ENCODE measurements at regions not wholly inside any gene's neighbourhood (a gene's known extent, or its start where the extent isn't known, plus 50 kb on each side); places are given as distances from the start of the nearest gene placed in this dataset.

DNA sequence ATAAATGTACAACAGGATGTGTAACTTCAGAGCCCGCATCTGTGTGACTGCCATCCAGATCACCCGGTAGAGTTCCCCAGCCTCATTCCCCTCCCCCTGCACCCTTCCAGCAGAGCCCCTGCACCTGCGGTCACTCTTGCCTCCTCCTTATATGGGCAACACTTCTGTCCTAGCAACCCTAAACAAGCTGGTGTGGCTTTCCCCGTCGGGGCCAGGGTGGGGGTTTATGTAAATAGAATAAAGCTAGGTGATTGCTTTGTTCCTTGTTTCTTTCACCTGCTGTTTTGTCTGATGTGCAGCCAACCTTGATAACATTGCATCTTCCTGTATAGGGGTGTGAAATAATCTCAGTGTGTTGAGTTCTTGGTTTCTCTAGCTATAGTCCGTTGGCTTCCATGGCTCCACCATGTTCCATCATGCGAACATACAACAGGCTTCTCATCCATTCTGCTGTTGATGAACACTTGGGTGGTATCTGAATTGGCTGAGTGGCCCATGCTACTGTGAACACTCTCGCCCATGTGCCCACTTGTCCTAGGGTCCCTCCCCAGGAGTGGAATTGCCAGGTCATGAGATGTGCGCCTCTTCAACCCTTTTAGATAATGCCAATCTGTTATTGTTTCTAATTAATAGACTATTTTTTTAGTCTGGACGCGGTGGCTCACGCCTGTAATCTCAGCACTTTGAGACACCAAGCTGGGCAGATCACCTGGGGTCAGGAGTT is 102.2 kb downstream of the KIF26A start:
- WGBS, 2 donors, result 79 to 83% methylated on average over 12 of the region's 12 CpGs
- intact Hi-C loops (cut with DNase I), result no loop called here
- Histone ChIP-seq H3K27ac (no peak overlapping the region), H3K4me3 (no peak overlapping the region), H3K4me1 (no peaks in the 10 kb centered on the region), H3K9me3 (peaks cover 0 to 46% (median 9%) of the 10 kb centered on the region in 11 donors), H3K27me3 (peaks cover 0 to 6% (median 0%) of the 10 kb centered on the region in 7 donors), H3K36me3 (no peaks in the 10 kb centered on the region)
- DNase-seq (no peak), ATAC-seq (no peak)
- TF ChIP-seq, protein P1, sequence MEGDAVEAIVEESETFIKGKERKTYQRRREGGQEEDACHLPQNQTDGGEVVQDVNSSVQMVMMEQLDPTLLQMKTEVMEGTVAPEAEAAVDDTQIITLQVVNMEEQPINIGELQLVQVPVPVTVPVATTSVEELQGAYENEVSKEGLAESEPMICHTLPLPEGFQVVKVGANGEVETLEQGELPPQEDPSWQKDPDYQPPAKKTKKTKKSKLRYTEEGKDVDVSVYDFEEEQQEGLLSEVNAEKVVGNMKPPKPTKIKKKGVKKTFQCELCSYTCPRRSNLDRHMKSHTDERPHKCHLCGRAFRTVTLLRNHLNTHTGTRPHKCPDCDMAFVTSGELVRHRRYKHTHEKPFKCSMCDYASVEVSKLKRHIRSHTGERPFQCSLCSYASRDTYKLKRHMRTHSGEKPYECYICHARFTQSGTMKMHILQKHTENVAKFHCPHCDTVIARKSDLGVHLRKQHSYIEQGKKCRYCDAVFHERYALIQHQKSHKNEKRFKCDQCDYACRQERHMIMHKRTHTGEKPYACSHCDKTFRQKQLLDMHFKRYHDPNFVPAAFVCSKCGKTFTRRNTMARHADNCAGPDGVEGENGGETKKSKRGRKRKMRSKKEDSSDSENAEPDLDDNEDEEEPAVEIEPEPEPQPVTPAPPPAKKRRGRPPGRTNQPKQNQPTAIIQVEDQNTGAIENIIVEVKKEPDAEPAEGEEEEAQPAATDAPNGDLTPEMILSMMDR (IDR thresholded peaks at IDR 0.05), result no peak

DNA sequence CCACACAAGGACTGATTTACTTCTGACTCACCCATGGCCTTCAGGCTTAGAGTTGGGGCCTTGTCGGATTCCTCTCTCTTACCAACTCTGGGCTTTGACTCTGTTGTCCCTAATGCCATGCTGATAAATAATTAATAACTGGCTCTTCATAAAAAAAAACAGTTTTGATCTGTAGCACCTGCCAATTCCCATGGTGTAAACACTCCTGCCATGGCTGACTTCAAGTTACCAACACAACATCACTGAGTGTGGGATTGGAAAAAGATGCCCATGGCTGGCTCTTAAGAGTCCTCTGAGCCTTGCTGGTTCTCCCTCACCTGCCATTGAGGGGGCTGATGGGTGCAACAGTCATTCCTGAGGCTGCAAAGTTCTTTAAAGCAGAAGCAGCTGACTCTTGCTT is 104.8 kb downstream of the KIF26A start:
- H3K27me3 ChIP-seq, result peaks cover 0 to 3% (median 0%) of the 10 kb centered on the region in 7 donors
- TF ChIP-seq, protein P1 (IDR thresholded peaks at IDR 0.05), result no peak
- ATAC-seq (no peak), DNase-seq (no peak)
- 92 to 96% methylated on average over 1 of the region's 1 CpG for WGBS, 2 donors
- intact Hi-C loops (cut with DNase I), result no loop called here
- H3K9me3 ChIP-seq, result peaks cover 0 to 36% (median 9%) of the 10 kb centered on the region in 11 donors
- no peak overlapping the region for H3K27ac ChIP-seq
- H3K4me3 ChIP-seq, result no peak overlapping the region
- no peaks in the 10 kb centered on the region for H3K4me1 ChIP-seq
- no peaks in the 10 kb centered on the region for H3K36me3 ChIP-seq

DNA sequence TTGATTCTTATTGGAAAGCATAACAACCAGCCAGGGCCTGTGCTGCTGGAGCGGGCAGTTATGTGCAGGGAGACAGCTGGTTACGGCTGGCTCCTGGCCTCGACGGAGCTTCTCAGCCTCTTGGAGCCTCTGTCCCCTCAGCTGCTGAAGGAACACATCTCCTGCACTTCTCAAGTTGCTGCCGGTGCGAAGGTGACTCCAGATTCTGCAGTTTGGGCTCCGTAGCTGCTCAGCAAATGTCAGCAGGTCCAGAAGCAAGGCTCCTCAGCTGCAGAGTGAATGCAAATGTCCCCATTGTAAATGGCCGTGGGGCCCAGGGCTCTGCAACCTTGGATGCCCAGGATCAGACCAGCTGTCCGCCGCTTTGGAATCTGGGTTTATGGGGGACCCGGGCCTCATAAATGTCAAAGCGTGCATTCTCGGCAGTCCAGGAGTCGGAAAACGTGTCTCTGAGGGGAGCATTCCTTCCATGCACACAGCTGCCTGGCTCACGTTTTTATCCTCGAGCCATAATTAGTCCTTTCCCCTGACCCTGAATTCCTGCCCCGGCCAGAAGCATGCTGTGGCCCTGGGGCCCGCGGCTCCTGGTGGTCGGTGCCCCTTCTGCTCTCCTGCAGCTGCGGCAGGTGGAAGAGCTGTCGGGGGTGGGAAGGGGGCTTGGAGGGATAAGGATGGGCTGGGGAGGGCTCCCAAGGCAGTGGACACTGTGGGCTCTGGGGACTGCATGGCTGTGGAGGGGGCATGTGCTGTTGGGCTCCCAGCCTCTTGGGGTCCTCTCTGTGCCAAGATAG is 106.0 kb downstream of the KIF26A start:
- 70 to 85% methylated on average over 23 of the region's 23 CpGs for WGBS, 2 donors
- DNase-seq (no peak), ATAC-seq (no peak)
- Histone ChIP-seq H3K9me3 (peaks cover 0 to 36% (median 9%) of the 10 kb centered on the region in 11 donors), H3K4me1 (no peaks in the 10 kb centered on the region), H3K4me3 (no peak overlapping the region), H3K27ac (no peak overlapping the region), H3K27me3 (peaks cover 0 to 2% (median 0%) of the 10 kb centered on the region in 7 donors), H3K36me3 (no peaks in the 10 kb centered on the region)
- TF ChIP-seq, protein P1 (IDR thresholded peaks at IDR 0.05), result no peak
- intact Hi-C loops (cut with DNase I), result no loop called here

DNA sequence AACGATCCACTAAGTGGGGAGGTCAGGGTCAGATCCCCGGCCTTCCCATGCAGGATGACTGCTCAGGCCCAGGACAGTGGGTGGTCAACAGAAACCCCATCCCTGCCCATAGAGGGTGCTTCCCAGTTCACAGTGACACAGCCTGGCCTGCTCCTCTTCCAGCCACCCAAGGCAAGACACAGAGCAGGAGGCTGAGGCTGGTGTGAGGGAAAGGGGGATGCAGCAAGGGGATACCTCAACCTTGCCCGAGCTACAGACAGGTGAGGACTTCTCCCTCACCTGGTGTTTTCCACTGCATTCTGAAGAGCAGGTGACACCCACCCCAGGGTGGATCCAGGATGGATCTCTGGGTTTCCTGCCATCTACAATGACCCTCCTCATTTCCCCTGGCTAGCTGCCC is 106.7 kb downstream of the KIF26A start:
- WGBS, 2 donors, result 98% methylated on average over 3 of the region's 3 CpGs

More for the DNA sequence above, 106.7 kb downstream of the KIF26A start:
- DNase-seq (no peak), ATAC-seq (no peak)
- Histone ChIP-seq H3K4me1 (no peaks in the 10 kb centered on the region), H3K4me3 (no peak overlapping the region), H3K9me3 (peaks cover 0 to 36% (median 9%) of the 10 kb centered on the region in 11 donors), H3K27ac (no peak overlapping the region), H3K27me3 (peaks cover 0 to 2% (median 0%) of the 10 kb centered on the region in 7 donors), H3K36me3 (no peaks in the 10 kb centered on the region)
- intact Hi-C loops (cut with DNase I), result no loop called here
- TF ChIP-seq, protein P1 (IDR thresholded peaks at IDR 0.05), result no peak

Data from heart right ventricle (tissue), 16 donors.